ENCODE measurements at regions not wholly inside any gene's neighbourhood (a gene's known extent, or its start where the extent isn't known, plus 50 kb on each side); places are given as distances from the start of the nearest gene placed in this dataset.
A peak's percentile ranks its signal among the peaks of the same experiment; 100 is the strongest.

- DNase-seq (ENCODE audit: low spot score) = no peak
Measured at GRCh38 chr10:4057725-4058513, 272.9 kb upstream of the KLF6 start.

- no peak for DNase-seq (ENCODE audit: low spot score)
Measured at GRCh38 chr10:4057021-4057420, 272.0 kb upstream of the KLF6 start.

- no peak for DNase-seq (ENCODE audit: low spot score)
Measured at GRCh38 chr10:4054656-4055435, 269.8 kb upstream of the KLF6 start.

- DNase-seq (ENCODE audit: low spot score) = no peak
Measured at GRCh38 chr10:4053940-4054339, 268.9 kb upstream of the KLF6 start.

- DNase-seq (ENCODE audit: low spot score) = no peak
Measured at GRCh38 chr10:4051641-4052151, 266.7 kb upstream of the KLF6 start.

- peak; percentile 34 for DNase-seq (ENCODE audit: low spot score)
Measured at GRCh38 chr10:4051011-4051640, 266.1 kb upstream of the KLF6 start.

GRCh38 chr10:4050061-4050460 is 265.1 kb upstream of the KLF6 start:
- no peak for DNase-seq (ENCODE audit: low spot score)

- no peak for DNase-seq (ENCODE audit: low spot score)
Measured at GRCh38 chr10:4049348-4049747, 264.3 kb upstream of the KLF6 start.

GRCh38 chr10:4048236-4048864 is 263.3 kb upstream of the KLF6 start:
- no peak for DNase-seq (ENCODE audit: low spot score)

- DNase-seq (ENCODE audit: low spot score) = no peak
Measured at GRCh38 chr10:4046712-4047354, 261.8 kb upstream of the KLF6 start.

- no peak for DNase-seq (ENCODE audit: low spot score)
Measured at GRCh38 chr10:4046030-4046429, 261.0 kb upstream of the KLF6 start.

GRCh38 chr10:4043897-4044665 is 259.1 kb upstream of the KLF6 start:
- no peak for DNase-seq (ENCODE audit: low spot score)

- DNase-seq (ENCODE audit: low spot score) = no peak
Measured at GRCh38 chr10:4041635-4042034, 256.6 kb upstream of the KLF6 start.

GRCh38 chr10:4038000-4038399 is 253.0 kb upstream of the KLF6 start:
- no peak for DNase-seq (ENCODE audit: low spot score)

- DNase-seq (ENCODE audit: low spot score) = no peak
Measured at GRCh38 chr10:4035599-4035945, 250.6 kb upstream of the KLF6 start.

- no peak for DNase-seq (ENCODE audit: low spot score)
Measured at GRCh38 chr10:4034907-4035598, 250.0 kb upstream of the KLF6 start.

GRCh38 chr10:4033341-4033896 is 248.4 kb upstream of the KLF6 start:
- DNase-seq (ENCODE audit: low spot score) = no peak

GRCh38 chr10:4029866-4030265 is 244.9 kb upstream of the KLF6 start:
- DNase-seq (ENCODE audit: low spot score) = no peak

GRCh38 chr10:4028854-4029583 is 244.0 kb upstream of the KLF6 start:
- no peak for DNase-seq (ENCODE audit: low spot score)
